ENCODE measurements at regions not wholly inside any gene's neighbourhood (a gene's known extent, or its start where the extent isn't known, plus 50 kb on each side); places are given as distances from the start of the nearest gene placed in this dataset.

DNA sequence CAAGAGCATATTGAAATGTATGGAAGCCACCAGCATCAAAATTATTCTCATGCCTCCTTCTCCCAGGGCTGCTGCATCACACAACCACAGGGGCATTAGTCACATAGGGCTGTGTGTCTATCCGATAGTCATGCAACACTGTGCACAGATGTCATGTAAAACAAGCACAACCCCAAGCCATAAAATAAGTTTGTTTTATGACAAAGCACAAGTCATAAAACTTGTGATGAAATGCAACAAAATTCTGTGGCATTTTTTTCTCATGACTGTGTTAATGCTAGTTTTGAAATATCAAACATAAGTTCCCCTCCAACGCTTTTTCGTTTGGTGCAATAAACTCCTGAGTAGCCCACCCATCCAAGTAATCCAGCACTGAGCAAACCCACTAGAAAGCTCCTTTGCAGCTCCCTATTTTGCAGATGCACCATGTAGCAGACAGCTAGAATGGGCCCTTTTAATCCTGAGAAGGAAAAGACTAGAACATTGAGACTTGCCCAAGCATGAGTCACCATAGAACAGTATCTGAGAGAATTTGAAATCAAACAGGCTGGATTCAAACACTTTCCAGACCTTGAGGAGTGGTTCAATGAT lies 93.3 kb upstream of the ZNF366 start:
- TF ChIP-seq, protein P1, sequence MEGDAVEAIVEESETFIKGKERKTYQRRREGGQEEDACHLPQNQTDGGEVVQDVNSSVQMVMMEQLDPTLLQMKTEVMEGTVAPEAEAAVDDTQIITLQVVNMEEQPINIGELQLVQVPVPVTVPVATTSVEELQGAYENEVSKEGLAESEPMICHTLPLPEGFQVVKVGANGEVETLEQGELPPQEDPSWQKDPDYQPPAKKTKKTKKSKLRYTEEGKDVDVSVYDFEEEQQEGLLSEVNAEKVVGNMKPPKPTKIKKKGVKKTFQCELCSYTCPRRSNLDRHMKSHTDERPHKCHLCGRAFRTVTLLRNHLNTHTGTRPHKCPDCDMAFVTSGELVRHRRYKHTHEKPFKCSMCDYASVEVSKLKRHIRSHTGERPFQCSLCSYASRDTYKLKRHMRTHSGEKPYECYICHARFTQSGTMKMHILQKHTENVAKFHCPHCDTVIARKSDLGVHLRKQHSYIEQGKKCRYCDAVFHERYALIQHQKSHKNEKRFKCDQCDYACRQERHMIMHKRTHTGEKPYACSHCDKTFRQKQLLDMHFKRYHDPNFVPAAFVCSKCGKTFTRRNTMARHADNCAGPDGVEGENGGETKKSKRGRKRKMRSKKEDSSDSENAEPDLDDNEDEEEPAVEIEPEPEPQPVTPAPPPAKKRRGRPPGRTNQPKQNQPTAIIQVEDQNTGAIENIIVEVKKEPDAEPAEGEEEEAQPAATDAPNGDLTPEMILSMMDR (IDR thresholded peaks at IDR 0.05) = no peak
- TF ChIP-seq POLR2A (IDR thresholded peaks at IDR 0.05) (no peak), EP300 (IDR thresholded peaks at IDR 0.05) (no peak), POLR2AphosphoS5 (IDR thresholded peaks at IDR 0.05) (no peak)

All from suprapubic skin (tissue), 4 donors.